Sigmoid colon (tissue), 4 donors: ENCODE measurements at regions not wholly inside any gene's neighbourhood (a gene's known extent, or its start where the extent isn't known, plus 50 kb on each side); places are given as distances from the start of the nearest gene placed in this dataset.

Source experiments
- CTCF ChIP-seq, 4 experiments: fragments of 450-650 bp in 3 of 4; fragments of 200-600 bp in 1 of 4; IDR thresholded peaks; one replicate each; pipeline ENCODE4 v1.5.1; 2016 to 2019; ENCODE audit warnings: antibody characterized with exemption in 4 of 4, mild to moderate bottlenecking in 3 of 4, moderate library complexity in 2 of 4
- EP300 ChIP-seq, 4 donors: sonication (generic); formaldehyde crosslinking; IDR thresholded peaks; one replicate each; pipeline ENCODE4 v1.6.1; 2017; ENCODE audit warnings: antibody characterized with exemption in 4 of 4
- POLR2A ChIP-seq, 2 donors: fragments of 450-650 bp; IDR thresholded peaks; one replicate each; pipeline ENCODE4 v1.6.1; 2016; ENCODE audit warnings: antibody characterized with exemption in 2 of 2, mild to moderate bottlenecking in 2 of 2, moderate library complexity in 2 of 2
- POLR2AphosphoS5 ChIP-seq, 4 donors: sonication (generic); formaldehyde crosslinking; IDR thresholded peaks; one replicate each; pipeline ENCODE4 v1.6.1; 2017; ENCODE audit warnings: antibody characterized with exemption in 4 of 4

- TF ChIP-seq POLR2A (IDR thresholded peaks at IDR 0.05) (no peak), CTCF (IDR thresholded peaks at IDR 0.05) (no peak), EP300 (IDR thresholded peaks at IDR 0.05) (no peak), POLR2AphosphoS5 (IDR thresholded peaks at IDR 0.05) (no peak)
These were observed 57.9 kb upstream of the TMEM72 start for GRCh38 chr10:44853148-44853734.
